Esophagus squamous epithelium (tissue), 5 donors: ENCODE measurements at regions not wholly inside any gene's neighbourhood (a gene's known extent, or its start where the extent isn't known, plus 50 kb on each side); places are given as distances from the start of the nearest gene placed in this dataset.

ENCODE experiments used
- DNase-seq: peaks from one replicate; lab custom pipeline; 2025; lab: John Stamatoyannopoulos, UW
- H3K27ac ChIP-seq, 4 donors: fragments of 200-600 bp; sonication (generic); one replicate each; pipeline ENCODE4 v1.5.1; 2016 to 2019; ENCODE audit warnings: mild to moderate bottlenecking in 1 of 4
- H3K27me3 ChIP-seq, 4 donors: fragments of 200-600 bp; sonication (generic); 1 replicate in 3 of 4; 2 replicates in 1 of 4; pipeline versions ENCODE4 v1.5.1 to v1.6.0; 2017 to 2021; ENCODE audit warnings: antibody characterized with exemption in 1 of 4
- H3K36me3 ChIP-seq, 3 donors: fragments of 200-600 bp; sonication (generic); one replicate each; pipeline ENCODE4 v1.5.1; 2016 to 2019
- H3K4me1 ChIP-seq, 3 donors: fragments of 200-600 bp; sonication (generic); one replicate each; pipeline ENCODE4 v1.5.1; 2017 to 2019
- H3K4me3 ChIP-seq, 4 donors: fragments of 200-600 bp; sonication (generic); 1 replicate in 3 of 4; 2 replicates in 1 of 4; pipeline ENCODE4 v1.5.1; 2016 to 2019; ENCODE audit warnings: mild to moderate bottlenecking in 2 of 4, moderate library complexity in 1 of 4
- H3K9me3 ChIP-seq, 3 donors: fragments of 200-600 bp; sonication (generic); one replicate each; pipeline ENCODE4 v1.5.1; 2016 to 2019
- CTCF ChIP-seq, 6 experiments: fragments of 450-650 bp in 4 of 6; fragments of 200-600 bp in 2 of 6; sonication (generic) in 2 of 6; IDR thresholded peaks; one replicate each; pipeline ENCODE4 v1.5.1; 2016 to 2019; ENCODE audit warnings: antibody characterized with exemption in 6 of 6, mild to moderate bottlenecking in 4 of 6, moderate library complexity in 4 of 6
- POLR2A ChIP-seq, 4 donors: fragments of 450-650 bp; IDR thresholded peaks; one replicate each; pipeline ENCODE4 v1.6.1; 2017; ENCODE audit warnings: antibody characterized with exemption in 4 of 4, mild to moderate bottlenecking in 4 of 4, moderate library complexity in 3 of 4
- WGBS, 2 donors: methylation state at CpG; one replicate each; pipeline ENCODE4 v1.1.5; 2018; 5-methylcytosine and 5-hydroxymethylcytosine counted together
- intact Hi-C: fragments of 100-400 bp; cut with DNase I; formaldehyde crosslinking; loops from one replicate; pipeline ENCODE4 v1.15.0; 2022
- donor health status: DM: yes; HTN: yes; CAD: no.

GRCh38 chr9:80399606-80400005 is 827.8 kb downstream of the TLE4 start:
- Histone ChIP-seq H3K36me3 (no peaks in the 10 kb centered on the region), H3K4me1 (no peaks in the 10 kb centered on the region), H3K9me3 (no peaks in the 10 kb centered on the region), H3K4me3 (no peak overlapping the region), H3K27me3 (no peaks in the 10 kb centered on the region), H3K27ac (no peak overlapping the region)
- TF ChIP-seq CTCF (IDR thresholded peaks at IDR 0.05) (no peak), POLR2A (IDR thresholded peaks at IDR 0.05) (no peak)
- intact Hi-C loops, result no loop called here
- no peak for DNase-seq
- 82 to 86% methylated on average over 2 of the region's 2 CpGs for WGBS, 2 donors

- no peaks in the 10 kb centered on the region for H3K9me3 ChIP-seq
- no peaks in the 10 kb centered on the region for H3K36me3 ChIP-seq
- no peaks in the 10 kb centered on the region for H3K27me3 ChIP-seq
- intact Hi-C loops, result no loop called here
- no peak for DNase-seq
- no peaks in the 10 kb centered on the region for H3K4me1 ChIP-seq
- TF ChIP-seq CTCF (IDR thresholded peaks at IDR 0.05) (no peak), POLR2A (IDR thresholded peaks at IDR 0.05) (no peak)
- H3K4me3 ChIP-seq, result no peak overlapping the region
- 86 to 93% methylated on average over 2 of the region's 2 CpGs for WGBS, 2 donors
- no peak overlapping the region for H3K27ac ChIP-seq
Observed at GRCh38 chr9:80387828-80388227, 816.1 kb downstream of the TLE4 start.

- Histone ChIP-seq H3K4me1 (no peaks in the 10 kb centered on the region), H3K9me3 (no peaks in the 10 kb centered on the region), H3K4me3 (no peak overlapping the region), H3K27ac (no peak overlapping the region), H3K36me3 (no peaks in the 10 kb centered on the region), H3K27me3 (no peaks in the 10 kb centered on the region)
- 73% methylated on average over 3 of the region's 3 CpGs for WGBS, 2 donors
- intact Hi-C loops, result no loop called here
- TF ChIP-seq POLR2A (IDR thresholded peaks at IDR 0.05), result no peak
- TF ChIP-seq CTCF (IDR thresholded peaks at IDR 0.05), result no peak
- DNase-seq, result no peak
Observed at GRCh38 chr9:80385246-80385645, 813.5 kb downstream of the TLE4 start.

GRCh38 chr9:80383331-80383730 is 811.6 kb downstream of the TLE4 start:
- intact Hi-C loops, result no loop called here
- TF ChIP-seq CTCF (IDR thresholded peaks at IDR 0.05), result no peak
- TF ChIP-seq POLR2A (IDR thresholded peaks at IDR 0.05), result no peak
- Histone ChIP-seq H3K4me3 (no peak overlapping the region), H3K9me3 (no peaks in the 10 kb centered on the region), H3K27ac (no peak overlapping the region), H3K27me3 (no peaks in the 10 kb centered on the region), H3K4me1 (peaks cover 0 to 18% (median 0%) of the 10 kb centered on the region in 3 donors), H3K36me3 (no peaks in the 10 kb centered on the region)
- no peak for DNase-seq
- WGBS, 2 donors, result 76 to 89% methylated on average over 2 of the region's 2 CpGs

- H3K4me1 ChIP-seq, result peaks cover 0 to 26% (median 0%) of the 10 kb centered on the region in 3 donors
- H3K36me3 ChIP-seq, result no peaks in the 10 kb centered on the region
- intact Hi-C loops, result no loop called here
- H3K4me3 ChIP-seq, result no peak overlapping the region
- H3K27ac ChIP-seq, result no peak overlapping the region
- 48 to 65% methylated on average over 5 of the region's 5 CpGs for WGBS, 2 donors
- no peak for DNase-seq
- H3K27me3 ChIP-seq, result no peaks in the 10 kb centered on the region
- no peaks in the 10 kb centered on the region for H3K9me3 ChIP-seq
- TF ChIP-seq CTCF (IDR thresholded peaks at IDR 0.05) (no peak), POLR2A (IDR thresholded peaks at IDR 0.05) (no peak)
Observed at GRCh38 chr9:80382211-80382891, 810.6 kb downstream of the TLE4 start.
